Keratinocyte (primary cell): ENCODE measurements at regions not wholly inside any gene's neighbourhood (a gene's known extent, or its start where the extent isn't known, plus 50 kb on each side); places are given as distances from the start of the nearest gene placed in this dataset.

Experiments used
- CTCF ChIP-seq, 3 experiments: IDR thresholded peaks in 1 of 3; conservative IDR thresholded peaks in 1 of 3; optimal IDR thresholded peaks in 1 of 3; 2 replicates in 2 of 3; 3 replicates in 1 of 3; pipeline versions ENCODE3 to v1.5.1; 2011; ENCODE audit warnings: low read length in 3 of 3, mild to moderate bottlenecking in 3 of 3, moderate library complexity in 2 of 3, control low read depth in 1 of 3, inconsistent platforms in 1 of 3; ENCODE audit not compliant: insufficient read depth in 2 of 3; ENCODE audit errors: extremely low read depth in 1 of 3
- EZH2 ChIP-seq: IDR thresholded peaks from one replicate; pipeline ENCODE4 v1.6.1; 2012; ENCODE audit warnings: inconsistent platforms, mild to moderate bottlenecking, low read length, moderate library complexity

- TF ChIP-seq CTCF (optimal IDR thresholded peaks at IDR 0.05 in 1 of 3, IDR thresholded peaks at IDR 0.05 in 1 of 3, conservative IDR thresholded peaks at IDR 0.05 in 1 of 3; ENCODE audit: extremely low read depth in 1 of 3, insufficient read depth in 2 of 3, low read length in 3 of 3) = no peak
- no peak for TF ChIP-seq EZH2
Observed at GRCh38 chr1:199290186-199290585, 651.3 kb downstream of the PTPRC start.
